ENCODE measurements at regions not wholly inside any gene's neighbourhood (a gene's known extent, or its start where the extent isn't known, plus 50 kb on each side); places are given as distances from the start of the nearest gene placed in this dataset.

DNA sequence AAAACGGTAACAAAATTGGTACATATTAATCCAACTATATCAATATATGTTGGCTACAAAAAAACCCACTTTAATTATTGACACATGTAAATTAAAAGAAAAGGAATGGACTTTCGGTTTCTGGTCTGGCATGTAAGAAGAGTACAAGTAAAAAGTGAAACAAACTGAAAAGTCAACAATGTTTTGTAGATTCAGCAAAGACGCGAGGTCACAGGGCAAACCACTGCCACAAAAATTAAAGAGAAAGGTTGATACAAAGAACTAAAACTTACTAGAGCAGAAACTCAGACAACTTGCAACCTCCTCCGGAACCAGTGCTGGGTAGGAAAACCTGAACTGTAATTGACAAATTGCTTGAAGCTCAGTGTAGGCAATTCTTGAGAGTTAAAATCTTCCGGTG lies 110.6 kb upstream of the ARPP21 start:
- TF ChIP-seq, protein P1, sequence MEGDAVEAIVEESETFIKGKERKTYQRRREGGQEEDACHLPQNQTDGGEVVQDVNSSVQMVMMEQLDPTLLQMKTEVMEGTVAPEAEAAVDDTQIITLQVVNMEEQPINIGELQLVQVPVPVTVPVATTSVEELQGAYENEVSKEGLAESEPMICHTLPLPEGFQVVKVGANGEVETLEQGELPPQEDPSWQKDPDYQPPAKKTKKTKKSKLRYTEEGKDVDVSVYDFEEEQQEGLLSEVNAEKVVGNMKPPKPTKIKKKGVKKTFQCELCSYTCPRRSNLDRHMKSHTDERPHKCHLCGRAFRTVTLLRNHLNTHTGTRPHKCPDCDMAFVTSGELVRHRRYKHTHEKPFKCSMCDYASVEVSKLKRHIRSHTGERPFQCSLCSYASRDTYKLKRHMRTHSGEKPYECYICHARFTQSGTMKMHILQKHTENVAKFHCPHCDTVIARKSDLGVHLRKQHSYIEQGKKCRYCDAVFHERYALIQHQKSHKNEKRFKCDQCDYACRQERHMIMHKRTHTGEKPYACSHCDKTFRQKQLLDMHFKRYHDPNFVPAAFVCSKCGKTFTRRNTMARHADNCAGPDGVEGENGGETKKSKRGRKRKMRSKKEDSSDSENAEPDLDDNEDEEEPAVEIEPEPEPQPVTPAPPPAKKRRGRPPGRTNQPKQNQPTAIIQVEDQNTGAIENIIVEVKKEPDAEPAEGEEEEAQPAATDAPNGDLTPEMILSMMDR (IDR thresholded peaks at IDR 0.05; ENCODE audit: low read depth, low read length): no peak
- no peak for TF ChIP-seq EZH2phosphoT487 (IDR thresholded peaks at IDR 0.05; ENCODE audit: low read depth)
